ENCODE measurements at regions not wholly inside any gene's neighbourhood (a gene's known extent, or its start where the extent isn't known, plus 50 kb on each side); places are given as distances from the start of the nearest gene placed in this dataset.

- Histone ChIP-seq H3K4me1 (no peaks in the 10 kb centered on the region), H3K4me3 (no peak overlapping the region), H3K27me3 (peaks cover 0 to 62% of the 10 kb centered on the region in 2 donors), H3K27ac (no peak overlapping the region), H3K9me3 (no peaks in the 10 kb centered on the region), H3K36me3 (no peaks in the 10 kb centered on the region)
- no peak for DNase-seq (ENCODE audit: low spot score in 2 of 2)
- intact Hi-C loops (cut with DNase I; ENCODE audit: low total_unique reads): no loop called here
- TF ChIP-seq CTCF (IDR thresholded peaks at IDR 0.05) (no peak), POLR2AphosphoS5 (IDR thresholded peaks at IDR 0.05) (no peak), POLR2A (IDR thresholded peaks at IDR 0.05) (no peak)
Measured at GRCh38 chrX:39361736-39362135, 560.5 kb downstream of the MID1IP1 start.

GRCh38 chrX:39367416-39367815 lies 566.2 kb downstream of the MID1IP1 start:
- intact Hi-C loops (cut with DNase I; ENCODE audit: low total_unique reads): loop anchor here (5.0 kb wide), 1 partner anchor 205 kb away; no protein-coding TSS in a partner anchor

GRCh38 chrX:39372115-39372514 lies 570.9 kb downstream of the MID1IP1 start:
- no peaks in the 10 kb centered on the region for H3K4me1 ChIP-seq
- peaks cover 0 to 6% of the 10 kb centered on the region in 2 donors for H3K9me3 ChIP-seq
- no peak overlapping the region for H3K27ac ChIP-seq
- no peaks in the 10 kb centered on the region for H3K36me3 ChIP-seq
- no peak for DNase-seq (ENCODE audit: low spot score in 2 of 2)
- peaks cover 0 to 53% of the 10 kb centered on the region in 2 donors for H3K27me3 ChIP-seq
- intact Hi-C loops (cut with DNase I; ENCODE audit: low total_unique reads): no loop called here
- H3K4me3 ChIP-seq: no peak overlapping the region
- no peak for TF ChIP-seq POLR2AphosphoS5 (IDR thresholded peaks at IDR 0.05)
- TF ChIP-seq CTCF (IDR thresholded peaks at IDR 0.05): no peak
- TF ChIP-seq POLR2A (IDR thresholded peaks at IDR 0.05): no peak

More at GRCh38 chrX:39367416-39367815, 566.2 kb downstream of the MID1IP1 start:
- Histone ChIP-seq H3K4me3 (no peak overlapping the region), H3K9me3 (no peaks in the 10 kb centered on the region), H3K4me1 (no peaks in the 10 kb centered on the region), H3K27me3 (peaks cover 0 to 65% of the 10 kb centered on the region in 2 donors), H3K27ac (no peak overlapping the region), H3K36me3 (no peaks in the 10 kb centered on the region)
- no peak for TF ChIP-seq POLR2A (IDR thresholded peaks at IDR 0.05)
- no peak for TF ChIP-seq CTCF (IDR thresholded peaks at IDR 0.05)
- no peak for TF ChIP-seq POLR2AphosphoS5 (IDR thresholded peaks at IDR 0.05)
- DNase-seq (ENCODE audit: low spot score in 2 of 2): no peak

GRCh38 chrX:39377157-39377556 lies 575.9 kb downstream of the MID1IP1 start:
- no peaks in the 10 kb centered on the region for H3K36me3 ChIP-seq
- intact Hi-C loops (cut with DNase I; ENCODE audit: low total_unique reads): no loop called here
- TF ChIP-seq POLR2AphosphoS5 (IDR thresholded peaks at IDR 0.05) (no peak), CTCF (IDR thresholded peaks at IDR 0.05) (no peak), POLR2A (IDR thresholded peaks at IDR 0.05) (no peak)

GRCh38 chrX:39377773-39378172 lies 576.5 kb downstream of the MID1IP1 start:
- Histone ChIP-seq H3K27me3 (peaks cover 0 to 40% of the 10 kb centered on the region in 2 donors), H3K4me1 (no peaks in the 10 kb centered on the region), H3K9me3 (peaks cover 0 to 6% of the 10 kb centered on the region in 2 donors), H3K27ac (no peak overlapping the region), H3K4me3 (no peak overlapping the region), H3K36me3 (no peaks in the 10 kb centered on the region)
- TF ChIP-seq POLR2A (IDR thresholded peaks at IDR 0.05) (no peak), CTCF (IDR thresholded peaks at IDR 0.05) (no peak), POLR2AphosphoS5 (IDR thresholded peaks at IDR 0.05) (no peak)
- intact Hi-C loops (cut with DNase I; ENCODE audit: low total_unique reads): no loop called here
- no peak for DNase-seq (ENCODE audit: low spot score in 2 of 2)

More at GRCh38 chrX:39377157-39377556, 575.9 kb downstream of the MID1IP1 start:
- H3K27ac ChIP-seq: no peak overlapping the region
- no peaks in the 10 kb centered on the region for H3K4me1 ChIP-seq
- no peak for DNase-seq (ENCODE audit: low spot score in 2 of 2)
- no peak overlapping the region for H3K4me3 ChIP-seq
- H3K27me3 ChIP-seq: peaks cover 0 to 43% of the 10 kb centered on the region in 2 donors
- peaks cover 0 to 6% of the 10 kb centered on the region in 2 donors for H3K9me3 ChIP-seq
